Hepatocyte (in vitro differentiated cells): ENCODE measurements at regions not wholly inside any gene's neighbourhood (a gene's known extent, or its start where the extent isn't known, plus 50 kb on each side); places are given as distances from the start of the nearest gene placed in this dataset.

Source experiments
- DNase-seq: peaks from one replicate; pipeline ENCODE4 v3.0.0-alpha.2; 2016; ENCODE audit warnings: low spot score
- H2AFZ ChIP-seq: fragments of 200-600 bp; sonication (generic); 2 replicates; pipeline ENCODE4 v1.6.0; 2016; ENCODE audit warnings: antibody characterized with exemption, mild to moderate bottlenecking
- H3K27ac ChIP-seq: fragments of 200-600 bp; sonication (generic); 2 replicates; pipeline ENCODE4 v1.5.1; 2016; ENCODE audit warnings: mild to moderate bottlenecking
- H3K27me3 ChIP-seq: fragments of 200-600 bp; sonication (generic); 2 replicates; pipeline ENCODE4 v1.6.1; 2016
- H3K36me3 ChIP-seq: fragments of 200-600 bp; sonication (generic); replicated peaks from 2 replicates; pipeline ENCODE4 v1.5.1; 2016; ENCODE audit warnings: low read depth; ENCODE audit not compliant: insufficient read depth
- H3K4me1 ChIP-seq: fragments of 200-600 bp; sonication (generic); 2 replicates; pipeline ENCODE4 v1.5.1; 2016; ENCODE audit warnings: mild to moderate bottlenecking, moderate library complexity; ENCODE audit not compliant: insufficient read depth
- H3K4me2 ChIP-seq: fragments of 200-600 bp; sonication (generic); 2 replicates; pipeline ENCODE4 v1.6.0; 2016
- H3K4me3 ChIP-seq: fragments of 200-600 bp; sonication (generic); 2 replicates; pipeline ENCODE4 v1.5.1; 2016; ENCODE audit warnings: mild to moderate bottlenecking
- H3K79me2 ChIP-seq: fragments of 200-600 bp; sonication (generic); 2 replicates; pipeline ENCODE4 v1.6.0; 2017; ENCODE audit warnings: mild to moderate bottlenecking
- H3K9me2 ChIP-seq: fragments of 200-600 bp; sonication (generic); replicated peaks from 2 replicates; pipeline ENCODE4 v1.6.0; 2017; ENCODE audit warnings: mild to moderate bottlenecking; ENCODE audit not compliant: insufficient read depth
- H3K9me3 ChIP-seq: fragments of 200-600 bp; sonication (generic); 2 replicates; pipeline ENCODE4 v1.5.1; 2016; ENCODE audit warnings: low read depth, mild to moderate bottlenecking
- H4K20me1 ChIP-seq: fragments of 200-600 bp; sonication (generic); 2 replicates; pipeline ENCODE4 v1.6.0; 2016; ENCODE audit warnings: mild to moderate bottlenecking; ENCODE audit not compliant: insufficient read depth, poor library complexity, severe bottlenecking
- CTCF ChIP-seq: fragments of 200-600 bp; sonication (generic); IDR thresholded peaks from 2 replicates; pipeline ENCODE4 v1.5.1; 2016; ENCODE audit warnings: antibody characterized with exemption, mild to moderate bottlenecking; ENCODE audit not compliant: poor library complexity
- EZH2 ChIP-seq: fragments of 200-600 bp; sonication (generic); IDR thresholded peaks from 2 replicates; pipeline ENCODE4 v1.6.1; 2016; ENCODE audit warnings: antibody characterized with exemption, mild to moderate bottlenecking, borderline replicate concordance
- EZH2phosphoT487 ChIP-seq: fragments of 200-600 bp; sonication (generic); IDR thresholded peaks from one replicate; pipeline ENCODE4 v1.6.1; 2018; ENCODE audit warnings: antibody characterized with exemption, mild to moderate bottlenecking, low read depth, moderate library complexity; ENCODE audit not compliant: unreplicated experiment, severe bottlenecking
- WGBS: methylation state at CpG from one replicate; pipeline ENCODE4 v1.1.6; 2016; ENCODE audit warnings: low lambda C conversion rate; ENCODE audit errors: missing lambda C conversion rate; 5-methylcytosine and 5-hydroxymethylcytosine counted together

GRCh38 chr4:181944527-181944926 lies 298.7 kb upstream of the TENM3 start:
- Histone ChIP-seq H3K36me3 (no peaks in the 10 kb centered on the region), H3K4me3 (no peak overlapping the region), H2AFZ (no peak overlapping the region), H3K27me3 (no peaks in the 10 kb centered on the region), H3K27ac (no peak overlapping the region), H3K4me1 (no peaks in the 10 kb centered on the region), H3K9me3 (no peaks in the 10 kb centered on the region), H3K9me2 (no peaks in the 10 kb centered on the region), H3K79me2 (no peaks in the 10 kb centered on the region), H3K4me2 (no peak overlapping the region), H4K20me1 (no peaks in the 10 kb centered on the region)
- no peak for TF ChIP-seq EZH2phosphoT487
- TF ChIP-seq EZH2 = no peak
- no peak for TF ChIP-seq CTCF
- no peak for DNase-seq
- WGBS = 86% methylated on average over 8 of the region's 8 CpGs

- H3K4me1 ChIP-seq = no peaks in the 10 kb centered on the region
- no peak overlapping the region for H2AFZ ChIP-seq
- no peaks in the 10 kb centered on the region for H4K20me1 ChIP-seq
- no peak for TF ChIP-seq EZH2phosphoT487
- TF ChIP-seq CTCF = no peak
- no peak for TF ChIP-seq EZH2
- DNase-seq = no peak
- no peaks in the 10 kb centered on the region for H3K36me3 ChIP-seq
- no peak overlapping the region for H3K27ac ChIP-seq
- 81% methylated on average over 4 of the region's 4 CpGs for WGBS
- no peaks in the 10 kb centered on the region for H3K27me3 ChIP-seq
- H3K4me2 ChIP-seq = no peak overlapping the region
- H3K4me3 ChIP-seq = no peak overlapping the region
- no peaks in the 10 kb centered on the region for H3K79me2 ChIP-seq
- no peaks in the 10 kb centered on the region for H3K9me2 ChIP-seq
- no peaks in the 10 kb centered on the region for H3K9me3 ChIP-seq
Observed at GRCh38 chr4:181946902-181947301, 296.3 kb upstream of the TENM3 start.

GRCh38 chr4:181948839-181949382 lies 294.3 kb upstream of the TENM3 start:
- no peak overlapping the region for H3K4me3 ChIP-seq
- DNase-seq = no peak
- H3K9me3 ChIP-seq = no peaks in the 10 kb centered on the region
- no peaks in the 10 kb centered on the region for H3K79me2 ChIP-seq
- H3K9me2 ChIP-seq = no peaks in the 10 kb centered on the region
- TF ChIP-seq EZH2 (no peak), CTCF (no peak), EZH2phosphoT487 (no peak)
- H3K36me3 ChIP-seq = no peaks in the 10 kb centered on the region
- H3K27me3 ChIP-seq = no peaks in the 10 kb centered on the region
- H3K4me1 ChIP-seq = no peaks in the 10 kb centered on the region
- H4K20me1 ChIP-seq = no peaks in the 10 kb centered on the region
- WGBS = 60% methylated on average over 3 of the region's 3 CpGs
- no peak overlapping the region for H3K4me2 ChIP-seq
- no peak overlapping the region for H2AFZ ChIP-seq
- no peak overlapping the region for H3K27ac ChIP-seq
